ENCODE measurements at regions not wholly inside any gene's neighbourhood (a gene's known extent, or its start where the extent isn't known, plus 50 kb on each side); places are given as distances from the start of the nearest gene placed in this dataset.

DNA sequence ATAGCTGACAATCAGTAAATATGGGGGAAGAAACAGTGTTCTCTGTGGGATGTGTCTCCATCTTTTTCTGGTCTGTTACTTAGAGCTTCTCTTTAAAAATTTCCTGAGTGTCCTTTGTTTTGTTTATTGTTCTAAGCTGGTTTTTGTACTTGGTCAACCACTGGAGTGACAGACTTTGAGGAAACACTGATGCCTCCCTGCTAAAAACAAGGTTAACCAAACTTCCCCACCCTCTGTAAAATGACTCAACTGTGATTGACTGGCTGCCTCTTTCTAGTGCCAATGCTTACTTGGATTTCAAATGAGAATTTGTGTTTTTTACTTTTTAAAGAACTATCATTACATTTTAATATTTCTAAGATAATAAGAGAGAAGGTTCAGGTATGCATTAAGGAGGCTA lies 65.1 kb upstream of the SPINK5 start:
- Histone ChIP-seq H2AFZ (ENCODE audit: low read length) (no peak overlapping the region), H3K4me2 (ENCODE audit: low read length) (no peak overlapping the region), H3K36me3 (ENCODE audit: insufficient read depth, low read length) (no peaks in the 10 kb centered on the region), H4K20me1 (ENCODE audit: insufficient read depth, low read length) (no peaks in the 10 kb centered on the region), H3K4me3 (ENCODE audit: low read depth, low read length, poor library complexity, severe bottlenecking) (no peak overlapping the region), H3K9me2 (ENCODE audit: insufficient read depth, low read length) (no peaks in the 10 kb centered on the region), H3K79me2 (ENCODE audit: insufficient read depth, low read depth, low read length) (no peaks in the 10 kb centered on the region), H3K9me3 (ENCODE audit: low read length) (no peaks in the 10 kb centered on the region; the same call in 1 of the 2 replicates), H3K4me1 (ENCODE audit: insufficient read depth, low read length, poor library complexity, severe bottlenecking) (no peaks in the 10 kb centered on the region), H3K27ac (ENCODE audit: low read depth, low read length, poor library complexity, severe bottlenecking) (no peak overlapping the region)
- BruUV-seq (replicated peaks) = no TSS peak
- CTCF ChIA-PET (ENCODE audit: unreplicated experiment) = no interaction called here
- intact Hi-C loops (cut with micrococcal nuclease; ENCODE audit: unreplicated experiment) = no loop called here
- POLR2A ChIA-PET = interaction anchor here (0.6 kb wide), 1 partner anchor 344 kb away, joined by 4 read pairs; no protein-coding TSS in a partner anchor
- no peak for DNase-seq (ENCODE audit: low spot score)
- TF ChIP-seq CTCF (conservative IDR thresholded peaks at IDR 0.05; ENCODE audit: low read length) = no peak
- no peak for TF ChIP-seq EZH2phosphoT487 (IDR thresholded peaks at IDR 0.05; ENCODE audit: borderline replicate concordance, low read depth, low read length)

DNA sequence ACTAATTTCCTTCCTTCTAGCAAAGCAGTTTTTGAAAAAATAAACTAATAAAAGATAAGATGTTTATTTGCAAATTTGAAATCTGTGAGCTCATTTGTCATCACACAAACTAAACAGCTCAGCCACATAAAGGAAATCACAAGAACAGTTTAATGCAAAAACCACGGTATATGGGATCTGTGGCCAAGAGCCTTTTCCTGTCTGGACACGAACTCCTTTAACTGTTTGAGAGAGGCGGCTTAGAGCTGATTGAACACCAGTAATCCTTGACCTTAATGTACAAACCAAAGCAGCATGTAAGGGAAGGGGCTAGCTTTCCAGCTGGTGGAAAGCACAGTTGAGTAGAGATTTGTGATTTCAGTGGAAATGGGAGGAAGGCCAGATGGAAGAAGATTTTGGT lies 66.3 kb upstream of the SPINK5 start:
- no peak overlapping the region for H3K27ac ChIP-seq (ENCODE audit: low read depth, low read length, poor library complexity, severe bottlenecking)
- CTCF ChIA-PET (ENCODE audit: unreplicated experiment) = no interaction called here
- DNase-seq (ENCODE audit: low spot score) = no peak

More for the DNA sequence above, 66.3 kb upstream of the SPINK5 start:
- TF ChIP-seq EZH2phosphoT487 (IDR thresholded peaks at IDR 0.05; ENCODE audit: borderline replicate concordance, low read depth, low read length) (no peak), CTCF (conservative IDR thresholded peaks at IDR 0.05; ENCODE audit: low read length) (no peak)
- intact Hi-C loops (cut with micrococcal nuclease; ENCODE audit: unreplicated experiment) = no loop called here
- no peaks in the 10 kb centered on the region for H3K36me3 ChIP-seq (ENCODE audit: insufficient read depth, low read length)
- no TSS peak for BruUV-seq (replicated peaks)
- no peaks in the 10 kb centered on the region for H3K79me2 ChIP-seq (ENCODE audit: insufficient read depth, low read depth, low read length)
- H3K4me1 ChIP-seq (ENCODE audit: insufficient read depth, low read length, poor library complexity, severe bottlenecking) = no peaks in the 10 kb centered on the region
- POLR2A ChIA-PET = interaction anchor here (0.7 kb wide), 1 partner anchor 22 kb away, joined by 3 read pairs; no protein-coding TSS in a partner anchor
- H2AFZ ChIP-seq (ENCODE audit: low read length) = no peak overlapping the region
- H3K9me3 ChIP-seq (ENCODE audit: low read length) = no peaks in the 10 kb centered on the region; the same call in 1 of the 2 replicates
- H4K20me1 ChIP-seq (ENCODE audit: insufficient read depth, low read length) = no peaks in the 10 kb centered on the region
- no peak overlapping the region for H3K4me3 ChIP-seq (ENCODE audit: low read depth, low read length, poor library complexity, severe bottlenecking)
- H3K9me2 ChIP-seq (ENCODE audit: insufficient read depth, low read length) = no peaks in the 10 kb centered on the region
- no peak overlapping the region for H3K4me2 ChIP-seq (ENCODE audit: low read length)

Data from OCI-LY7 (cell line).